Mesothelial cell of epicardium (in vitro differentiated cells): ENCODE measurements at regions not wholly inside any gene's neighbourhood (a gene's known extent, or its start where the extent isn't known, plus 50 kb on each side); places are given as distances from the start of the nearest gene placed in this dataset.

Experiments used
- DNase-seq, 2 experiments: peaks; one replicate each; pipeline ENCODE4 v3.0.0; 2021; ENCODE audit warnings: low spot score in 2 of 2; ENCODE audit not compliant: unreplicated experiment in 2 of 2
- H3K27ac Mint-ChIP-seq: 2 replicates; pipeline ENCODE4 v1.8.0; 2021; ENCODE audit warnings: mixed read lengths
- H3K27me3 Mint-ChIP-seq: 2 replicates; pipeline ENCODE4 v1.8.0; 2021; ENCODE audit warnings: low read depth, mixed read lengths
- H3K36me3 Mint-ChIP-seq: 2 replicates; pipeline ENCODE4 v1.8.0; 2021; ENCODE audit warnings: mixed read lengths
- H3K4me1 Mint-ChIP-seq: 2 replicates; pipeline ENCODE4 v1.8.0; 2021; ENCODE audit warnings: mixed read lengths
- H3K4me3 Mint-ChIP-seq: 2 replicates; pipeline ENCODE4 v1.8.0; 2021; ENCODE audit warnings: mild to moderate bottlenecking, moderate library complexity, mixed read lengths
- H3K9me3 Mint-ChIP-seq: 2 replicates; pipeline ENCODE4 v1.8.0; 2021; ENCODE audit warnings: mixed read lengths
- CTCF ChIP-seq: fragments of 200-600 bp; sonication (generic); IDR thresholded peaks from one replicate; pipeline ENCODE4 v1.5.0; 2021; ENCODE audit warnings: antibody characterized with exemption; ENCODE audit not compliant: unreplicated experiment

- no peaks in the 10 kb centered on the region for H3K27me3 Mint-ChIP-seq
- TF ChIP-seq CTCF, result no peak
- no peak for DNase-seq
- H3K9me3 Mint-ChIP-seq, result no peaks in the 10 kb centered on the region
- no peaks in the 10 kb centered on the region for H3K4me1 Mint-ChIP-seq
- no peak overlapping the region for H3K27ac Mint-ChIP-seq
- H3K36me3 Mint-ChIP-seq, result no peaks in the 10 kb centered on the region
- H3K4me3 Mint-ChIP-seq, result no peak overlapping the region
Measured at GRCh38 chr17:11047228-11047627, 193.8 kb upstream of the SHISA6 start.

- no peak for TF ChIP-seq CTCF
Measured at GRCh38 chr17:11039342-11039741, 201.5 kb upstream of the PIRT start.

GRCh38 chr17:11035681-11036080 lies 197.8 kb upstream of the PIRT start:
- no peak for DNase-seq
- H3K27ac Mint-ChIP-seq, result no peak overlapping the region
- peaks cover 42% of the 10 kb centered on the region for H3K9me3 Mint-ChIP-seq
- no peaks in the 10 kb centered on the region for H3K36me3 Mint-ChIP-seq
- H3K27me3 Mint-ChIP-seq, result no peaks in the 10 kb centered on the region
- H3K4me3 Mint-ChIP-seq, result no peak overlapping the region
- no peak for TF ChIP-seq CTCF
- no peaks in the 10 kb centered on the region for H3K4me1 Mint-ChIP-seq

More at GRCh38 chr17:11039342-11039741, 201.5 kb upstream of the PIRT start:
- no peaks in the 10 kb centered on the region for H3K4me1 Mint-ChIP-seq
- no peaks in the 10 kb centered on the region for H3K36me3 Mint-ChIP-seq
- H3K27ac Mint-ChIP-seq, result no peak overlapping the region
- H3K4me3 Mint-ChIP-seq, result no peak overlapping the region
- no peak for DNase-seq
- H3K27me3 Mint-ChIP-seq, result no peaks in the 10 kb centered on the region
- H3K9me3 Mint-ChIP-seq, result peaks cover 32% of the 10 kb centered on the region

GRCh38 chr17:11031787-11032186 lies 193.9 kb upstream of the PIRT start:
- Mint-ChIP-seq H3K4me1 (no peaks in the 10 kb centered on the region), H3K4me3 (no peak overlapping the region), H3K27me3 (no peaks in the 10 kb centered on the region), H3K9me3 (peaks cover 22% of the 10 kb centered on the region), H3K36me3 (no peaks in the 10 kb centered on the region), H3K27ac (no peak overlapping the region)
- DNase-seq, result no peak
- TF ChIP-seq CTCF, result no peak

- no peaks in the 10 kb centered on the region for H3K4me1 Mint-ChIP-seq
- no peak for DNase-seq
- H3K4me3 Mint-ChIP-seq, result no peak overlapping the region
- no peaks in the 10 kb centered on the region for H3K36me3 Mint-ChIP-seq
- TF ChIP-seq CTCF, result no peak
- H3K9me3 Mint-ChIP-seq, result peaks cover 22% of the 10 kb centered on the region
- H3K27me3 Mint-ChIP-seq, result no peaks in the 10 kb centered on the region
- no peak overlapping the region for H3K27ac Mint-ChIP-seq
Measured at GRCh38 chr17:11029791-11030190, 191.9 kb upstream of the PIRT start.

GRCh38 chr17:11028349-11028748 lies 190.5 kb upstream of the PIRT start:
- TF ChIP-seq CTCF, result no peak
- no peaks in the 10 kb centered on the region for H3K27me3 Mint-ChIP-seq
- H3K9me3 Mint-ChIP-seq, result peaks cover 20% of the 10 kb centered on the region
- no peaks in the 10 kb centered on the region for H3K36me3 Mint-ChIP-seq
- DNase-seq, result no peak
- H3K4me1 Mint-ChIP-seq, result peaks cover 2% of the 10 kb centered on the region
- H3K27ac Mint-ChIP-seq, result no peak overlapping the region
- H3K4me3 Mint-ChIP-seq, result no peak overlapping the region
